HG02840 (cell line): ENCODE measurements at regions not wholly inside any gene's neighbourhood (a gene's known extent, or its start where the extent isn't known, plus 50 kb on each side); places are given as distances from the start of the nearest gene placed in this dataset.

Source experiments
- ATAC-seq: cut with Tn5 transposase; IDR thresholded peaks from one replicate; pipeline ENCODE4 v1.9.1; 2021; ENCODE audit warnings: mild to moderate bottlenecking, moderate library complexity, moderate number of reproducible peaks; ENCODE audit not compliant: unreplicated experiment, low FRiP score

- ATAC-seq: no peak
Observed at GRCh38 chr9:82208741-82209450, 220.3 kb downstream of the SPATA31D1 start.

DNA sequence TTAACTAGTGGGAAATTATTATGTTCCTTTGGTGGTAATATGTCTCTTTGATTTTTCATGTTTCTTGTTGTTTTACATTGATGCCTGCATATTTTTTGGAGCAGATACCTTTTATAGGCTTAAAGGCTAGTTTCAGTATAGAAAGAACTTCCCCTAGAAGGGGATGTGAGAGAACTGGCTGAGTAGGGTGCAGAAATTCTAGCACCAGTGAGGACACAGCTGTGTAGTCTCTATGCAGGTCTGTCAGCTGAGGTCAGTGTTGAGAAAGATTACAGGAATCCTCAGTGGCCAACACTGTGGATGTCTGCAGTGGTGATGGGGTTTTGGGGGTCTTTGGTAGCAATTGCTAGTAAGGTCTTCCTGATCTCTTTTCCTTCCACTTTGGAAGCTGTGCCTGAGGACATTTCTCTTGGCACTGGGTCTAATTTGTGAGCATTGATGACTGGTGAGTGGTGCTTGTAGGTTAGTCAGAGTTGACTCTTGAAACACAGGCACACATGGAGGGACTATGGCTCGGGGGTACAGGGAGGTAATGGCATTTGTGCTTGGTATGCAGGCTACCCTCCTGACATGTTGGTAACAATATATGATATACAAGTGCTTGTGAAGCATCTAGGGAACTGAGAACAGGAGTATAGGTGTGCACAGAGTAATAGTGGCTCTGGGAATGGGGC, 221.4 kb downstream of the SPATA31D1 start:
- no peak for ATAC-seq

GRCh38 chr9:82212885-82213284, 224.3 kb downstream of the SPATA31D1 start:
- no peak for ATAC-seq

DNA sequence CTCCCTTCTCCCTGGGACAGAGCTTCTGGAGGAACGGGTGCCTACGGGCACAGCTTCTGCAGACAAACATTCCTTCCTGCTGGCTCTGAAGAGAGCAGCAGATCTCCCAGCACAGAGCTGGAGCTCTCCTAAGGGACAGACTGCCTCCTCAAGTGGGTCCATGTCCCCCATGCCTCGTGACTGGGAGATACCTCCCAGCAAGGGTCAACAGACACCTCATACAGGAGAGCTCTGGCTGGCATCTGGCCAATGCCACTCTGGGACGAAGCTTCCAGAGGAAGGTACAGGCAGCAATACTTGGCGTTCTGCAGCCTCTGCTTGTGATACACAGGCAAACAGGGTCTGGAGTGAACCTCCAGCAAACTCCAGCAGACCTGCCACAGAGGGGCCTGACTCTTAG, 227.9 kb downstream of the SPATA31D1 start:
- ATAC-seq: no peak

GRCh38 chr9:82223442-82223841, 234.9 kb downstream of the SPATA31D1 start:
- no peak for ATAC-seq

DNA sequence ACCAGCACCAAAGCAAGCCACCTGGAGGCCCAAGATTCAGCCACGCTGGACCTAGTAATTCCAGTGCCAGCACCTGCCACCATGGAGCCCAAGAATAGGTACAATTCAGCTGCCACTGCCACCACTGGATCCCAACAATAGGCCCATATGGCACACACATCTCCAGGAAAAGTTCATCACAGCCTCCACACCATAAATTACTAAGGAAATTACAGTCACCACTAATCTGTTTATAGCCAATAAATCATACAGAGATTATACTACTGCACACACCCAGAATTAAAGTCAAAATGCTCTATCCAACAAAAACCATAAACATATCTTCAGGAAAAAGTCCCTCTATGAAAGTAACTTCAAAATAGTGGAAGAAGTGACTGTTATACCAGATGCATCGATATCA, 242.8 kb downstream of the SPATA31D1 start:
- ATAC-seq: no peak

DNA sequence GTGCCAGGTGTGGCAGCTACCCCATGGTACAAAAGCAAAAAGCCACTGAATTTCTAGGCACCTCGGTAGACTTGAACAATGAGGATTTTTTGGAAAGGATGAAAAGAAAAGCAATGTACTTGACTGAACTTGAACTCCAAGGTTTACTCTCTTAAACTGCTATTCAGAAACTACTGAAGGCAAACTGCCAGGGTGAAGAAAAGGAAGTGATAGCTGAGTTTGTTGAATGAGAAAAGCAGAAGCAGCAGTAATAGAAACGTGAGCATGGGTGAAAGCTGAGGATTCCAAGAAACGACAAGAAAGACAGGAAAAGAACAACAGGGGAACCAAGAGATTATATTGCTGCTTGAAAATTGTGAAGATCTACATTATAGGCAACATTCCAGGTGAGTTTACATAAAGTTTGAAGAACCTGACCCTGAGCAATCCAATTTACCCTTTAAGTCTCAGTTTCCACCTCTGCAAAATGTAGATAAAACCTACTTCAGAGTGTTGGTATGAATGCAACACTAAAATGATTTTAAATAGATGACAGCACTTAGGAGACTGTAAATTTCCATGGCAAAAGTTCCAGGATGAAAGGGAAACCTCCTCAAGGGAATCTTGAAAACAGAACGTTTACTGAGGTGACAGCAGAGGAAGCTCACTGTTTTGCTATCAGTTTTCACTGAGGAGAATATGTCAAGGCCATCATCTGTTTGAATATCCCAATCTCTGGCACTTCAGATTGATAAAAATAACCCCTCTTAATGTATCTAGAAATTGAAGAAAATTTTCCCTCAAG, 245.8 kb downstream of the SPATA31D1 start:
- no peak for ATAC-seq

DNA sequence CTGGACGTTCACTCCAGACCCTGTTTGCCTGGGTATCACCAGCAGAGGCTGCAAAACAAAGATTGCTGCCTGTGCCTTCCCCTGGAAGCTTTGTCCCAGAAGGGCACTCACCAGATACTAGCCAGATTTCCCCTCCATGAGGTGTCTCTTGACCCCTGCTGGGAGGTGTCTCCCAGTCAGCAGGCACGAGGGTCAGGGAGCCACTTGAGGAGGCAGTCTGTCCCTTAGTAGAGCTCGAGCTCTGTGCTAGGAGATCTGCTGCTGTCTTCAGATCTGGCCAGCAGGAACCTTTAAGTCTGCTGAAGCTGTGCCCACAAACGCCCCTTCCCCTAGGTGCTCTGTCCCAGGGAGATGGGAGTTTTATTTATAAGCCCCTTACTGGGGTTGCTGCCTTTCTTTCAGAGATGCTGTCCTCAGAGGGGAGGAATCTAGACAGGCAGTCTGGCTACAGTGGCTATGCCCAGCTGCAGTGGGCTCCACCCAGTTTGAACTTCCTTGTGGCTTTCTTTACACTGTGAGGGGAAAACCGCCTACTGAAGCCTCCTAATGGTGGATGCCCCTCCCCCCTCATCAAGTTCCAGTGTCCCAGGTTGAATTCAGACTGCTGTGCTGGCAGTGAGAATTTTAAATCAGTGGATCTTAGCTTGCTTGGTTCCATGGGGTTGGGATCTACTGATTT, 253.9 kb downstream of the SPATA31D1 start:
- ATAC-seq: no peak

DNA sequence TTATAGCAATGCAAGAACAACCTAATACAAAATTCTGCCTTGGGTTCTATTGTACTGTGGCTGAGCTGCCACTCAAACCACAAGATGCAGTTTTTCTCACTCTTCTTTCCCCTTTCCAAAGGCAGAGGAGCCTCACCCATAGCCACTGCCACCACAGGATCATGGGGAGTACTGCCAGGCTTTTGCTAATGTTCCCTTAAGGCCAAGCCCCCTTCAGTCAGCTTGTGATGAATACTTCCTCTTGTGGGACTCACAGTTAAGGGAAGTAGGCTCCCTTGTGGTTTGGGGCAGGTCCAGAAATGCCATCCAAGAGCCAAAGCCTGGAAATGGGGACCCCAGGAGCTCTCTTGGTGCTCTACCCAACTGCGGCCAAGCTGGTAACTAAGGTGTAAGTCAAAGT, 258.7 kb downstream of the SPATA31D1 start:
- no peak for ATAC-seq

DNA sequence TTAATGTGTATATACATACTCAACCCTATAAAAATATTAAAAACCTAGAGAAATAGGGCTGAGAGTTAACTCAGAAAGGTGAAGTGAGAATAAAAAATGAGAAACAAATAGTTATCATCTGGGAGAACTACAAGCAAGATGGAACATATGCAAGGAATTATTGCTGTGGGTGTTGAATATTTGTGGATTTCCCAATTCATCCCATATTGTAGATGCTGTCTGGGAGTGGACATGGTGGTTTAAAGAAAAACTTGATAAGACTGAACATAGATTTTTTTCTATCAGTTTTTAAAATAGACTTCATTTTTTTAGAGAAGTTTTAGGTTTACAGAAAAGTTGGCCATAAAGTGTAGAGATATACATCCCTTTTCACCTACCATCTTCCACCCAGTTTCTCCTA, 263.5 kb downstream of the SPATA31D1 start:
- ATAC-seq: no peak

- no peak for ATAC-seq
Observed at GRCh38 chr9:82254646-82255367, 266.2 kb downstream of the SPATA31D1 start.

GRCh38 chr9:82255481-82256176, 267.1 kb downstream of the SPATA31D1 start:
- ATAC-seq: no peak

GRCh38 chr9:82260691-82261090, 272.1 kb downstream of the SPATA31D1 start:
- ATAC-seq: no peak

DNA sequence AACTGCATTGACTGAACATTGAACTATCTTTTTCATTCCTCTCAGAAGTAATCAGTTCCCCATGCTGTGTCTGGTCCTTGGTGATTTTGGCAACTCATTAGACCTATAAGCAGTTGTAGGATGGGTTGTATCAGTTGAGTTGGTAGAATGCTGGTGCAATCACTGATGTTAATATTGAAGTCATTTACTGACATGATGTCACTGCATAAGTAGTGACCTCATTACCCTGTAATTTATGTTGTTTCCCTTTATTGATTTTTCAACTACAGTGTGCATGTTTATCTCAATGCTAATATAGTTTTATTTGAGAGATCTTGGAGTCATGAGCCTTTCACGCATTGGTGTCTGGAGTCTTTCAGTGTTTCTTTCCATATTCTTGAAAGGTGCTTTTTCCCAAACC, 275.0 kb downstream of the SPATA31D1 start:
- no peak for ATAC-seq

DNA sequence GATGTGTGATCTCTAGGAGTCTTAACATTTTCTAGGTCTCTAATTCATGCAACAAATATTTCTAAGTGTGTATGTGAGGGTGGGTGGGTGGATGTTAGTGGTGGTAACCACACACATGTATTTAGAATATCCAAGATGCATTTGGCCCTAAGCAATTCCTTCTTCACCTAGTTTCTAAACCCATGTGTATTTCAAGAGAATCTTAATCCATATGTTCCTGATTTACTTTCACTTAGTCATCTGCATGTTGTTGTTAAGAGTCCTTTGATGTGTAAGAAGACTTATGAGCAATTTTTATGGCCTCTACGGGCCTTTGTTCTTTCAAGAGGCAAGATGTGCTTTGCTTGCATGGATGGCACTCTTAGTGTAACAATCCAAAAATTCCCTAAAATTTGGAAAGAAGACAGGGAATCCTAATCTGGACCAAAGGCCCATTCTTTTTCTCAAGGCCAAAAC, 282.6 kb downstream of the SPATA31D1 start:
- ATAC-seq: no peak

DNA sequence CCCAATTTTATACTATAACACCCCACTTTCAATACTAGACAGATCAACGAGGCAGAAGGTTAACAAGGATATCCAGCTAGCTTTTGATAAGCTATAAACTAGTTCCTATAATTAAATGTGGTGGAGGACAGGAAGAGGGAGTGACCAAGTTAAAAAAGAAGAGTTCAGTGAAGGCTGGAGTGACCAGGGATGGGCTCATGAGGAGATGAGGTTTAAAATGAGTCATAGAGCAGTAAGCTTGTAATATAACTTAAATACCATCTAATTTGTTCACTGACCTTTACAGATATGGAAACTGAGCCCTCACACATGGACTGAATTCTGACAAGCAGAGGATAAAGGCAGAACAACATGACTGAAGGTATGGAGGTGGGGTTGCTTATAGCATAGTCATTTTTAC, 284.5 kb downstream of the SPATA31D1 start:
- no peak for ATAC-seq

GRCh38 chr9:82275258-82275927, 286.8 kb downstream of the SPATA31D1 start:
- no peak for ATAC-seq

- ATAC-seq: no peak
Observed at GRCh38 chr9:82281066-82281465, 292.5 kb downstream of the SPATA31D1 start.

DNA sequence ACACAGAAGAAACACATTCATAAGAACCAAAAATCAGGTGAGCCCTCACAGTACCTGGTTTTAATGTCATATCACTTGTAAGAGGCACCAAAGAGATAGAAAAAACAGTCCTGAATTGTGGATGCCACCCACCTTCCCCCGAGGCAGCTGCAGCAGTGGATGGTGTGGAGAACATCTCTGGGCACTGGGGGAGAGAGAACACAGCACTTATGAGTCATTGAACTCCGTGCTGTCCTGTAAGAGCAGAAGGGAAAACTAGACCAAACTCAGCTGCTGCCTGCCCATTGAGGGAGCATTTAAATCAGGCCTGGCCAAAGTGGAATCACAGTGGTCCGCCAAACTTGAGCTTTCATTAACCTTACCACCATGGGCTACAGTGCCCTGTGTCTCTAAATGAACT, 296.2 kb downstream of the SPATA31D1 start:
- no peak for ATAC-seq
